HEK293 (cell line): ENCODE measurements at regions not wholly inside any gene's neighbourhood (a gene's known extent, or its start where the extent isn't known, plus 50 kb on each side); places are given as distances from the start of the nearest gene placed in this dataset.

Source experiments
- CTCF ChIA-PET: fragments of 350-600 bp; formaldehyde crosslinking; extraction: SDS; loops from one replicate; lab custom pipeline; 2021; ENCODE audit warnings: antibody characterized with exemption; lab: Yijun Ruan, JAX
- POLR2A ChIA-PET: fragments of 300-600 bp; formaldehyde crosslinking; extraction: SDS; loops from one replicate; lab custom pipeline; 2020; ENCODE audit warnings: antibody characterized with exemption, inconsistent platforms; lab: Yijun Ruan, JAX
- H3K27ac ChIP-seq: fragments of 200-500 bp; sonication (Bioruptor generic); 2 replicates; pipeline ENCODE4 v1.5.1; 2014; ENCODE audit warnings: low read depth, low read length, control low read depth, inconsistent platforms; ENCODE audit errors: extremely low read depth
- H3K36me3 ChIP-seq, 2 experiments: fragments of 200-500 bp in 1 of 2; sonication (Bioruptor generic) in 1 of 2; 1 replicate in 1 of 2; 2 replicates in 1 of 2; pipeline ENCODE4 v1.5.1; 2014 to 2017; ENCODE audit warnings: inconsistent platforms in 2 of 2, low read length in 2 of 2; ENCODE audit not compliant: control insufficient read depth in 2 of 2, insufficient read depth in 1 of 2
- H3K4me1 ChIP-seq: fragments of 200-500 bp; sonication (Bioruptor generic); 2 replicates; pipeline ENCODE4 v1.5.1; 2014; ENCODE audit warnings: mild to moderate bottlenecking, low read length, inconsistent platforms; ENCODE audit not compliant: control insufficient read depth, insufficient read depth
- H3K4me3 ChIP-seq: 2 replicates; pipeline ENCODE4 v1.5.1; 2011; ENCODE audit warnings: low read depth, mild to moderate bottlenecking, control low read depth, low read length, moderate library complexity
- H3K9me3 ChIP-seq: fragments of 200-500 bp; sonication (Bioruptor generic); 2 replicates; pipeline ENCODE4 v1.5.1; 2014; ENCODE audit warnings: low read depth, low read length, inconsistent platforms; ENCODE audit not compliant: control insufficient read depth, insufficient read depth
- KLF1 ChIP-seq: fragments of 450-650 bp; formaldehyde crosslinking; IDR thresholded peaks from 2 replicates; pipeline ENCODE4 v1.5.1; 2016; ENCODE audit warnings: missing biosample characterization, missing genetic modification characterization
- RBAK ChIP-seq: fragments of 450-650 bp; formaldehyde crosslinking; IDR thresholded peaks from 2 replicates; pipeline ENCODE4 v1.5.1; 2016; ENCODE audit warnings: missing biosample characterization, missing genetic modification characterization
- SCRT2 ChIP-seq: fragments of 450-650 bp; formaldehyde crosslinking; IDR thresholded peaks from 2 replicates; pipeline ENCODE4 v1.5.1; 2016; ENCODE audit warnings: missing biosample characterization, missing genetic modification characterization
- ZBTB10 ChIP-seq: fragments of 450-650 bp; formaldehyde crosslinking; IDR thresholded peaks from 2 replicates; pipeline ENCODE4 v1.5.1; 2016; ENCODE audit warnings: missing biosample characterization, missing genetic modification characterization
- ZIC2 ChIP-seq: fragments of 450-650 bp; formaldehyde crosslinking; IDR thresholded peaks from 2 replicates; pipeline ENCODE4 v1.5.1; 2016; ENCODE audit warnings: missing biosample characterization, missing genetic modification characterization
- ZNF112 ChIP-seq: fragments of 450-650 bp; formaldehyde crosslinking; IDR thresholded peaks from 2 replicates; pipeline ENCODE4 v1.5.0; 2017; ENCODE audit warnings: missing biosample characterization, missing genetic modification characterization
- ZNF19 ChIP-seq: fragments of 450-650 bp; formaldehyde crosslinking; IDR thresholded peaks from 2 replicates; pipeline ENCODE4; 2016; ENCODE audit warnings: missing biosample characterization, missing genetic modification characterization, low read depth
- ZNF2 ChIP-seq: fragments of 450-650 bp; formaldehyde crosslinking; IDR thresholded peaks from 2 replicates; pipeline ENCODE4 v1.5.1; 2016; ENCODE audit warnings: missing biosample characterization, missing genetic modification characterization
- ZNF221 ChIP-seq: fragments of 450-650 bp; formaldehyde crosslinking; IDR thresholded peaks from 2 replicates; pipeline ENCODE4 v1.5.1; 2017; ENCODE audit warnings: missing biosample characterization, missing genetic modification characterization, borderline replicate concordance
- ZNF280C ChIP-seq: fragments of 450-650 bp; formaldehyde crosslinking; IDR thresholded peaks from 2 replicates; pipeline ENCODE4 v1.5.1; 2016; ENCODE audit warnings: missing biosample characterization, missing genetic modification characterization
- ZNF324 ChIP-seq: fragments of 450-650 bp; formaldehyde crosslinking; IDR thresholded peaks from 2 replicates; pipeline ENCODE4 v1.5.1; 2016; ENCODE audit warnings: missing biosample characterization, missing genetic modification characterization
- ZNF341 ChIP-seq: fragments of 450-650 bp; formaldehyde crosslinking; IDR thresholded peaks from 2 replicates; pipeline ENCODE4; 2016; ENCODE audit warnings: low read depth, missing biosample characterization, missing genetic modification characterization
- ZNF362 ChIP-seq: fragments of 450-650 bp; formaldehyde crosslinking; IDR thresholded peaks from 2 replicates; pipeline ENCODE4 v1.5.1; 2016; ENCODE audit warnings: missing biosample characterization, missing genetic modification characterization
- ZNF366 ChIP-seq: fragments of 450-650 bp; formaldehyde crosslinking; conservative IDR thresholded peaks from 2 replicates; pipeline ENCODE4 v1.5.1; 2016; ENCODE audit warnings: missing biosample characterization, missing genetic modification characterization
- ZNF513 ChIP-seq: fragments of 450-650 bp; IDR thresholded peaks from 2 replicates; pipeline ENCODE4 v1.5.1; 2018; ENCODE audit warnings: missing biosample characterization, missing genetic modification characterization
- ZNF521 ChIP-seq: fragments of 450-650 bp; formaldehyde crosslinking; IDR thresholded peaks from 2 replicates; pipeline ENCODE4 v1.5.1; 2017; ENCODE audit warnings: missing biosample characterization, mild to moderate bottlenecking, missing genetic modification characterization
- ZNF529 ChIP-seq: fragments of 450-650 bp; formaldehyde crosslinking; IDR thresholded peaks from 2 replicates; pipeline ENCODE4 v1.5.1; 2017; ENCODE audit warnings: missing genetic modification characterization, missing biosample characterization; ENCODE audit not compliant: insufficient replicate concordance
- ZNF560 ChIP-seq: fragments of 450-650 bp; formaldehyde crosslinking; IDR thresholded peaks from 2 replicates; pipeline ENCODE4 v1.5.1; 2017; ENCODE audit warnings: missing biosample characterization, missing genetic modification characterization, borderline replicate concordance
- ZNF571 ChIP-seq: fragments of 450-650 bp; formaldehyde crosslinking; IDR thresholded peaks from 2 replicates; pipeline ENCODE4 v1.5.0; 2017; ENCODE audit warnings: missing biosample characterization, missing genetic modification characterization
- ZNF580 ChIP-seq: fragments of 450-650 bp; formaldehyde crosslinking; IDR thresholded peaks from 2 replicates; pipeline ENCODE4 v1.5.1; 2016; ENCODE audit warnings: missing biosample characterization, missing genetic modification characterization
- ZNF707 ChIP-seq: fragments of 450-650 bp; formaldehyde crosslinking; IDR thresholded peaks from 2 replicates; pipeline ENCODE4 v1.5.1; 2016; ENCODE audit warnings: missing biosample characterization, missing genetic modification characterization
- ZNF837 ChIP-seq: fragments of 450-650 bp; formaldehyde crosslinking; IDR thresholded peaks from 2 replicates; pipeline ENCODE4 v1.5.1; 2016; ENCODE audit warnings: missing biosample characterization, missing genetic modification characterization
- ZXDB ChIP-seq: fragments of 450-650 bp; formaldehyde crosslinking; IDR thresholded peaks from 2 replicates; pipeline ENCODE4 v1.5.1; 2016; ENCODE audit warnings: missing biosample characterization, missing genetic modification characterization

- CTCF ChIA-PET: no interaction called here
- POLR2A ChIA-PET: no interaction called here
- TF ChIP-seq ZNF521 (tag by site-specific recombination) (no peak), ZNF324 (tag by site-specific recombination) (no peak), ZNF529 (tag by site-specific recombination) (no peak), ZNF19 (tag by site-specific recombination) (no peak), ZNF366 (no peak), KLF1 (tag by site-specific recombination) (no peak), ZNF513 (tag by site-specific recombination) (no peak), ZNF280C (tag by site-specific recombination) (no peak), ZNF571 (no peak), ZNF362 (tag by site-specific recombination) (no peak), ZNF112 (no peak), ZNF341 (no peak), ZNF221 (tag by site-specific recombination) (no peak), ZNF580 (tag by site-specific recombination) (no peak)
- Histone ChIP-seq H3K4me1 (no peaks in the 10 kb centered on the region), H3K4me3 (no peak overlapping the region), H3K27ac (no peak overlapping the region), H3K9me3 (no peaks in the 10 kb centered on the region), H3K36me3 (no peaks in the 10 kb centered on the region)
These were observed 212.6 kb upstream of the TOPAZ1 start for GRCh38 chr3:44029100-44029499.

GRCh38 chr3:44030285-44030684 is 211.4 kb upstream of the TOPAZ1 start:
- Histone ChIP-seq H3K36me3 (no peaks in the 10 kb centered on the region), H3K4me1 (no peaks in the 10 kb centered on the region), H3K27ac (no peak overlapping the region), H3K9me3 (no peaks in the 10 kb centered on the region), H3K4me3 (no peak overlapping the region)
- ChIA-PET POLR2A (no interaction called here), CTCF (no interaction called here)
- TF ChIP-seq ZNF707 (tag by site-specific recombination) (no peak), ZNF2 (tag by site-specific recombination) (no peak), ZNF560 (tag by site-specific recombination) (no peak), ZXDB (tag by site-specific recombination) (no peak), SCRT2 (tag by site-specific recombination) (no peak), ZNF571 (no peak), ZIC2 (tag by site-specific recombination) (no peak), ZBTB10 (tag by site-specific recombination) (no peak), RBAK (tag by site-specific recombination) (no peak), ZNF837 (no peak)
